ENCODE measurements at regions not wholly inside any gene's neighbourhood (a gene's known extent, or its start where the extent isn't known, plus 50 kb on each side); places are given as distances from the start of the nearest gene placed in this dataset.
"Not testable (repeated sequence)": the region's sequence is repeated elsewhere in the genome, so short reads cannot be mapped to it uniquely, and the experiment has no call there.

DNA sequence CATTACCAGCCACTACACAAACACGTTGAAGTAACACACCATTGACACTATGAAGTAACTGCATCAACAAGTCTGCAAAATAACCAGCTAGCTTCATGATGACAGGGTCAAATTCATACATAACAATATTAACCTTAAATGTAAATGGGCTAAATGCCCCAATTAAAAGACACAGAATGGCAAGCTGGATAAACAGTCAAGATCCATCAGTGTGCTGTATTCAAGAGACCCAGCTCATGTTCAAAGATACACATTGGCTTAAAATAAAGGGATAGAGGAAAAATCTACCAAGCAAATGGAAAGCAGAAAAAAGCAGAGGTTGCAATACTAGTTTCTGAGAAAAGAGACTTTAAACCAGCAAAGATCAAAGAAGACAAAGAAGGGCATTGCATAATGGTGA is 543.0 kb downstream of the ANKRD50 start:
- TF ChIP-seq EZH2phosphoT487 (IDR thresholded peaks at IDR 0.05; ENCODE audit: insufficient read depth, low read depth); EZH2 (IDR thresholded peaks at IDR 0.05; ENCODE audit: insufficient read depth, poor library complexity, severe bottlenecking): not testable (repeated sequence)
